GM12878 (cell line): ENCODE measurements at regions not wholly inside any gene's neighbourhood (a gene's known extent, or its start where the extent isn't known, plus 50 kb on each side); places are given as distances from the start of the nearest gene placed in this dataset.

Experiments used
- ATAC-seq: fragments of 200-7000 bp; cut with Tn5 transposase; 3 replicates; pipeline ENCODE4 v1.9.1; 2020; ENCODE audit warnings: mild to moderate bottlenecking, moderate library complexity
- BruUV-seq: library from RNA; stranded (reverse); fragments of 400-500 nt; replicated peaks from 2 replicates; lab custom pipeline; 2021; lab: Mats Ljungman, UMichigan
- CTCF ChIA-PET: fragments of 300-600 bp; sonication (Branson Sonifier 250); formaldehyde crosslinking; extraction: SDS; loops from one replicate; lab custom pipeline; 2021; ENCODE audit warnings: inconsistent platforms; lab: Yijun Ruan, JAX
- POLR2A ChIA-PET: fragments of 350-600 bp; formaldehyde crosslinking; extraction: SDS; loops from one replicate; lab custom pipeline; 2021; ENCODE audit warnings: inconsistent platforms; lab: Charles Lee
- RAD21 ChIA-PET: fragments of 300-600 bp; sonication (Branson Sonifier 250); formaldehyde crosslinking; loops from one replicate; lab custom pipeline; 2023; ENCODE audit warnings: antibody characterized with exemption; ENCODE audit not compliant: unreplicated experiment; lab: Charles Lee
- SMC1A ChIA-PET: fragments of 300-600 bp; sonication (Branson Sonifier 250); formaldehyde crosslinking; loops from one replicate; lab custom pipeline; 2023; ENCODE audit not compliant: unreplicated experiment, uncharacterized antibody; lab: Charles Lee
- DNase-seq: peaks from one replicate; pipeline ENCODE4 v3.0.0-alpha.2; 2011; ENCODE audit warnings: low read depth, low spot score
- FAIRE-seq: peaks from 3 replicates; lab custom pipeline; 2011; peaks lifted over from hg19 to GRCh38; lab: Jason Lieb, UNC
- H2AFZ ChIP-seq: 2 replicates; pipeline ENCODE4 v1.6.0; 2011; ENCODE audit warnings: low read depth, low read length, control low read depth; ENCODE audit not compliant: control insufficient read depth
- H3K27ac ChIP-seq: 2 replicates; pipeline ENCODE4 v1.5.1; 2011; ENCODE audit warnings: control low read depth; ENCODE audit not compliant: control insufficient read depth, insufficient read depth
- H3K27me3 ChIP-seq, 2 experiments: replicated peaks in 1 of 2; 2 replicates each; pipeline versions ENCODE4 v1.6.0 to v1.6.1; 2011; ENCODE audit warnings: low read length in 1 of 2; ENCODE audit not compliant: control insufficient read depth in 2 of 2, insufficient read depth in 2 of 2
- H3K36me3 ChIP-seq, 2 experiments: 2 replicates each; pipeline ENCODE4 v1.5.1; 2011; ENCODE audit warnings: low read length in 1 of 2; ENCODE audit not compliant: control insufficient read depth in 2 of 2, insufficient read depth in 2 of 2
- H3K4me1 ChIP-seq: 2 replicates; pipeline ENCODE4 v1.6.1; 2011; ENCODE audit warnings: mild to moderate bottlenecking, low read length, moderate library complexity, mixed read lengths; ENCODE audit not compliant: control insufficient read depth, insufficient read depth
- H3K4me2 ChIP-seq: 2 replicates; pipeline ENCODE4 v1.6.0; 2011; ENCODE audit warnings: control low read depth; ENCODE audit not compliant: control insufficient read depth, insufficient read depth
- H3K4me3 ChIP-seq: fragments of 200-600 bp; sonication (generic); 2 replicates; pipeline ENCODE4 v1.5.1; 2016
- H3K79me2 ChIP-seq: 2 replicates; pipeline ENCODE4 v1.6.0; 2011; ENCODE audit warnings: low read length; ENCODE audit not compliant: control insufficient read depth, insufficient read depth
- H3K9ac ChIP-seq: 2 replicates; pipeline ENCODE4 v1.8.0; 2011; ENCODE audit warnings: low read length, control low read depth, mixed read lengths; ENCODE audit not compliant: control insufficient read depth, insufficient read depth
- H3K9me3 ChIP-seq: replicated peaks from 3 replicates; pipeline ENCODE4 v1.5.1; 2011; ENCODE audit warnings: mild to moderate bottlenecking, low read length; ENCODE audit not compliant: control insufficient read depth, insufficient read depth
- H4K20me1 ChIP-seq: 2 replicates; pipeline ENCODE4 v1.6.0; 2011; ENCODE audit not compliant: control insufficient read depth, insufficient read depth
- ATF3 ChIP-seq: IDR thresholded peaks from 2 replicates; pipeline ENCODE4 v1.6.1; 2011; ENCODE audit warnings: low read depth, mild to moderate bottlenecking, low read length, moderate library complexity, borderline replicate concordance; ENCODE audit errors: extremely low read depth
- BCL11A ChIP-seq: IDR thresholded peaks from 2 replicates; pipeline ENCODE4 v1.6.1; 2011; ENCODE audit warnings: low read depth, low read length
- CBX3 ChIP-seq: fragments of 200-600 bp; sonication (generic); IDR thresholded peaks from 2 replicates; pipeline ENCODE4 v1.6.1; 2016; ENCODE audit warnings: low read depth, borderline replicate concordance
- CBX5 ChIP-seq: sonication (generic); IDR thresholded peaks from 2 replicates; pipeline ENCODE4 v1.6.1; 2016; ENCODE audit warnings: low read depth, moderate library complexity, mild to moderate bottlenecking, inconsistent platforms
- CHD4 ChIP-seq: fragments of 200-600 bp; sonication (generic); IDR thresholded peaks from 2 replicates; pipeline ENCODE4 v1.6.1; 2016; ENCODE audit warnings: mild to moderate bottlenecking
- IKZF2 ChIP-seq, 2 experiments: fragments of 450-650 bp; IDR thresholded peaks; 2 replicates each; pipeline ENCODE4 v1.6.1; 2017; ENCODE audit warnings: mild to moderate bottlenecking in 2 of 2, moderate library complexity in 2 of 2
- JUNB ChIP-seq: IDR thresholded peaks from 2 replicates; pipeline ENCODE4 v1.6.1; 2016; ENCODE audit warnings: antibody characterized with exemption, mild to moderate bottlenecking
- KLF5 ChIP-seq: fragments of 450-650 bp; IDR thresholded peaks from 2 replicates; pipeline ENCODE4 v1.6.1; 2014; ENCODE audit warnings: mild to moderate bottlenecking; ENCODE audit not compliant: partially characterized antibody
- NFXL1 ChIP-seq: fragments of 450-650 bp; IDR thresholded peaks from 2 replicates; pipeline ENCODE4 v1.6.1; 2017; ENCODE audit warnings: antibody characterized with exemption, mild to moderate bottlenecking, borderline replicate concordance
- NR2C1 ChIP-seq: fragments of 450-650 bp; IDR thresholded peaks from 2 replicates; pipeline ENCODE4 v1.6.1; 2017; ENCODE audit warnings: antibody characterized with exemption, mild to moderate bottlenecking, moderate library complexity
- PAX8 ChIP-seq: fragments of 450-650 bp; IDR thresholded peaks from 2 replicates; pipeline ENCODE4 v1.6.1; 2017; ENCODE audit warnings: mild to moderate bottlenecking, moderate library complexity
- RAD51 ChIP-seq: fragments of 450-650 bp; IDR thresholded peaks from 2 replicates; pipeline ENCODE4 v1.6.1; 2016; ENCODE audit warnings: moderate library complexity, mild to moderate bottlenecking, inconsistent platforms
- RCOR1 ChIP-seq: conservative IDR thresholded peaks from 2 replicates; pipeline ENCODE4 v1.6.1; 2012; ENCODE audit warnings: low read depth, low read length, improper control_type of control experiment
- RELA ChIP-seq: fragments of 450-650 bp; IDR thresholded peaks from 2 replicates; pipeline ENCODE4 v1.8.0; 2014; ENCODE audit warnings: borderline replicate concordance; ENCODE audit not compliant: partially characterized antibody
- RUNX3 ChIP-seq: IDR thresholded peaks from 2 replicates; pipeline ENCODE4 v1.6.1; 2012; ENCODE audit warnings: low read length, inconsistent platforms
- STAT3 ChIP-seq: IDR thresholded peaks from 2 replicates; pipeline ENCODE4 v1.6.1; 2011; ENCODE audit warnings: low read depth, low read length, improper control_type of control experiment
- SUZ12 ChIP-seq: fragments of 200-600 bp; sonication (generic); IDR thresholded peaks from one replicate; pipeline ENCODE4 v1.6.1; 2018; ENCODE audit warnings: antibody characterized with exemption, mild to moderate bottlenecking; ENCODE audit not compliant: unreplicated experiment
- TCF3 ChIP-seq: IDR thresholded peaks from 2 replicates; pipeline ENCODE4 v1.6.1; 2012; ENCODE audit warnings: low read depth, mild to moderate bottlenecking, low read length, borderline replicate concordance; ENCODE audit not compliant: insufficient read depth
- ZNF217 ChIP-seq: fragments of 450-650 bp; IDR thresholded peaks from 2 replicates; pipeline ENCODE4 v1.6.1; 2017; ENCODE audit warnings: antibody characterized with exemption, mild to moderate bottlenecking
- ZNF592 ChIP-seq: fragments of 450-650 bp; IDR thresholded peaks from 2 replicates; pipeline ENCODE4 v1.6.1; 2017; ENCODE audit warnings: mild to moderate bottlenecking, moderate library complexity
- whole genome bisulfite sequencing: methylation state at CpG from one replicate; pipeline ENCODE4 v1.1.6; 2016; ENCODE audit warnings: low lambda C conversion rate; ENCODE audit not compliant: insufficient replicate concordance, insufficient coverage; ENCODE audit errors: missing lambda C conversion rate; 5-methylcytosine and 5-hydroxymethylcytosine counted together
- in situ Hi-C: fragments of 300-500 bp; cut with MboI; formaldehyde crosslinking; loops from 9 replicates; pipeline ENCODE4 v1.14.3; 2018; ENCODE audit warnings: mixed read lengths
- intact Hi-C: fragments of 100-400 bp; cut with micrococcal nuclease; formaldehyde crosslinking; loops from one replicate; pipeline ENCODE4 v1.14.2; 2022; ENCODE audit not compliant: unreplicated experiment

- TF ChIP-seq JUNB: no peak
Observed at GRCh38 chr5:3996707-3997336, 401.2 kb downstream of the IRX1 start (continued).

GRCh38 chr5:3997670-3998069 is 402.0 kb downstream of the IRX1 start:
- no peak for FAIRE-seq
- WGBS: 36% methylated on average over 4 of the region's 4 CpGs

GRCh38 chr5:3999929-4000328 is 404.3 kb downstream of the IRX1 start:
- Histone ChIP-seq H3K27ac (no peak overlapping the region), H3K9ac (no peak overlapping the region), H3K27me3 (no peaks in the 10 kb centered on the region), H3K4me1 (no peaks in the 10 kb centered on the region), H3K79me2 (no peaks in the 10 kb centered on the region), H3K9me3 (no peaks in the 10 kb centered on the region; the same call in 2 of the 3 replicates), H2AFZ (no peak overlapping the region), H3K36me3 (no peaks in the 10 kb centered on the region), H3K4me2 (no peak overlapping the region), H4K20me1 (no peaks in the 10 kb centered on the region), H3K4me3 (no peak overlapping the region)
- ChIA-PET SMC1A (no interaction called here), POLR2A (no interaction called here), CTCF (no interaction called here), RAD21 (no interaction called here)
- no TSS peak for BruUV-seq
- 15% methylated on average over 4 of the region's 4 CpGs for WGBS
- in situ Hi-C loops (no loop called here), intact Hi-C loops (no loop called here)
- FAIRE-seq (no peak), DNase-seq (no peak), ATAC-seq (no peak)
- TF ChIP-seq ATF3 (no peak), CHD4 (no peak), RAD51 (no peak), PAX8 (no peak), ZNF592 (no peak), CBX5 (no peak), CBX3 (no peak)

More at GRCh38 chr5:3997670-3998069, 402.0 kb downstream of the IRX1 start:
- no peaks in the 10 kb centered on the region for H3K79me2 ChIP-seq
- ATAC-seq (no peak), DNase-seq (no peak)
- no peaks in the 10 kb centered on the region for H4K20me1 ChIP-seq
- ChIA-PET POLR2A (no interaction called here), CTCF (no interaction called here), RAD21 (no interaction called here), SMC1A (interaction anchor here (1.0 kb wide), 1 partner anchor 16 kb away, joined by 3 read pairs; no protein-coding TSS in a partner anchor)
- H3K4me2 ChIP-seq: no peak overlapping the region
- in situ Hi-C loops (no loop called here), intact Hi-C loops (no loop called here)
- no peak overlapping the region for H3K27ac ChIP-seq
- no peak overlapping the region for H2AFZ ChIP-seq
- H3K36me3 ChIP-seq: no peaks in the 10 kb centered on the region
- no peaks in the 10 kb centered on the region for H3K27me3 ChIP-seq
- no peak overlapping the region for H3K4me3 ChIP-seq
- no peak overlapping the region for H3K9ac ChIP-seq
- H3K9me3 ChIP-seq: no peaks in the 10 kb centered on the region; the same call in 2 of the 3 replicates
- no peak for TF ChIP-seq RUNX3
- TF ChIP-seq RCOR1: no peak
- no peak for TF ChIP-seq KLF5
- no peak for TF ChIP-seq NFXL1
- no peak for TF ChIP-seq BCL11A
- no peak for TF ChIP-seq RELA
- no peak for TF ChIP-seq NR2C1
- no peak for TF ChIP-seq IKZF2 (IDR thresholded peaks at IDR 0.05)
- no peak for TF ChIP-seq TCF3
- no peak for TF ChIP-seq ZNF217
- TF ChIP-seq SUZ12: no peak
- TF ChIP-seq STAT3: no peak
- H3K4me1 ChIP-seq: no peaks in the 10 kb centered on the region
- BruUV-seq: no TSS peak
